HG02763 (cell line): ENCODE measurements at regions not wholly inside any gene's neighbourhood (a gene's known extent, or its start where the extent isn't known, plus 50 kb on each side); places are given as distances from the start of the nearest gene placed in this dataset.

ENCODE experiments used
- ATAC-seq: cut with Tn5 transposase; IDR thresholded peaks from one replicate; pipeline ENCODE4 v1.9.1; 2021; ENCODE audit warnings: mild to moderate bottlenecking, moderate library complexity; ENCODE audit not compliant: unreplicated experiment

DNA sequence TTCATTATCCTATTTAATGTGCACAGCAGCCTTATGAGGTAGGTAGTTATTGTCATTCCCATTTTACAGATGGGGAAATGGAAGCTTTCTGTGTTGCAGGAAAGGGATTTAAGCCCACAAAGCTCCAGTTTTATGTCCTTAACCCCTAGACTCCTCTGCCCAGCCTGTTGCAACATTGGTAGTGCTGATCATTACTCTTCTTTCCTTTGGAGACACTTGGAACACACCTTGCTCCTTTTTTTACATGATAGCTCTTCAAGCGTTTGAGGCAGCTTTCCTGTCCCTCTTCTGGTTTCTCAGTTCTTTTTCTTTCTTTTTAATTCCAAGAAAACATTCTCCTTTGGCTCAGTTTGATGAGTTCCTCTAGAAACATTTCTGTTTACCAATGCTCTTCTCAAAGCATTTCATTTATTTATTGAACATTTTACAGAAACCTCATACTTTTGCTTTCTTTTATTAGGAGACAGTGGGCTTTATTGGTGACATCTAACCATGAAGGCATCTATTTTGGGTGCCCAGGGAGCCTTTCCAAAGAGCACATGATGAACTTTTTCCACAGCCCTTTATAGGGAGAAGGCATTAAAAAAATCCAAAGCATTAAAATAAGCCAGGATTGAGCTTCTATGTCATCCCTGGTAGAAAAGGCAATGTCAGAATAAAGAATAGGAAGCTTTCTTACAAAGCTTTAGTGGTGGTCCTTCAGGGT, 218.0 kb downstream of the TMEM38B start:
- ATAC-seq = no peak

DNA sequence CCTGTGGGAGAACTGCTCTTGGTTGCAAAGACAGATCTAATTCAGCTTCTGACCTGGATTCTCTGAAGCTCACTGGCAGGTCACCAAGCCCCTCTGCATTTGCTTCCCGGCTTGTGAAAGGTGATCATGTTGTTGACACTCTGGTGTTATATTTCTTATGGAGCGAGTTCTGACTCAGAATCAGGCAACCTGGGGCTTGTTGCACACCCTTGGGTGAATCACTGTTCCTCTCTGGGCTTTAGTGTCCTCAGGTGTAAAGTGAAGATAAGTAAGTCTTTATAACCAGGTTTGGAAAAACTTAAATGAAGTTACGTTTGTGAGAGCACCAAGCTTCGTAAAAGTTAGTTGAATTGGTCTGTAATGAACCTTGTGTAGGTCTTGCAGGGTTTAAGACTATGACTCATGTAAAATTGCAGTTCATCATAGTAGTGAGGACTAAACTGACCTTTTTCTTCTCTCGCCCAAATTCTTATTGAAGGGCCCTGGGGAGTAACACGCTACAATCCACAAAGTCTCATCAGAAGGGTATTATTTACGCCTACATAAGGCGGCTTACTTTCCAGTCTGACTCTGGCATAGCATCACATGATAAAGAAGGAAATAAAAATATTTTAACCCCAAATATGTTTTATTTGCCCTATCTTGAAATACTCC, 218.6 kb downstream of the TMEM38B start:
- ATAC-seq = no peak

GRCh38 chr9:105921057-105921726, 226.9 kb downstream of the TMEM38B start:
- ATAC-seq = no peak

DNA sequence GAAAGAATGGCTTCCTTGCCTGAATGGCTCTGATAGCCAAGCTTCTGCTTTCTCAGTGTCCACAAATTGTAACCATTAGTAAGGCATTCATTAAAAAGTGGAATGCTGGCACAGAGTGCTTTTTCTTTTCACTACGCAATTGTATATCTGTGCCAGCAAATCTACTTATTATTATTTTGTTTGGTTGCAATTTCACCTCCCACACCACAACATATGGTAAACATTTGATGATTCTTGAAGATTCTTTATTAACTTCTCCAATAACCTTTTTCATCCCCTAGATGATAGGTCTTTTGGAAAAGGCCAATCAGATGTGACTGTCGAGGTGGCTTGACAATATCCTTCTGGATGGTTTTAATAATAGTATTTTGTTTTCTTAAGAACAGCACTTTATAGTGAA, 234.1 kb downstream of the TMEM38B start:
- ATAC-seq = no peak

GRCh38 chr9:105930011-105930627, 235.8 kb downstream of the TMEM38B start:
- no peak for ATAC-seq

DNA sequence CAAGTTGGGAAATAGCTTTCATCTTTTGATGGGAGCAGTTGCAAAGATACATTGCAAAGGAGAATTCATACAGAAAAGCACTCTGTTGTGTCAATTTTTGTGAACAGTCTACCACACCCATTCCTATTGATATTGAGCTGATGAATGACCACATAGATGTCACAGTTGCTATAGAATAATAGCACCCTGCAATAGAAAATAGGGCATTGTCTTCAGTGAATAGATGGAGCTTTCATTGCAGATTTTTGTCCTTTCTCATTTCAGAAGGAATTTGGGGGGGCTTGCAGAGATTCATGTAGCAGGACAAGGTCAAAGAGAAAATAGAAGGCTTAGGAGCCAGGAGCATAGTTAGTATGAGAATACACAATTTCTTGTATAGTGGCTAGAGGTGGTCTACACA, 237.9 kb downstream of the TMEM38B start:
- ATAC-seq = no peak

DNA sequence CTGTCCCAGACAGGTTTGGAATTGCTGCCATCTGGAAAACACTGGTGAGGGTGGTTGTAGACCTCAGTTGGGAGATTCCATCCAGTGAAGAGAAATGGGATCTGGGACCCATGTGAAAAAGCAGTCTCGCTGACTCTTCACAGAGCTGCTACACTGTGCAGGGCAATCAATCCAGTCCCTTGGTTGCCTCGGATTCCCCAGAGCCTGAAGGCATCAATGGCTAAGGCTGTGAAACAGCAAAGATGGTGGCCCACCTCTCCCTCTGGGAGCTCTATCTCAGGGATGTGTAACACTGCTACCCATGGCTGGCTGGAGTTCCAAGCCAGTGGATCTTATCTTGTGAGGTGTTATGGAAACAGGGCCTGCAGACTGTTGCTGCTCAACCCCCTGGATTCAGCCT, 256.1 kb downstream of the TMEM38B start:
- no peak for ATAC-seq

GRCh38 chr9:105950894-105951293, 256.6 kb downstream of the TMEM38B start:
- no peak for ATAC-seq

DNA sequence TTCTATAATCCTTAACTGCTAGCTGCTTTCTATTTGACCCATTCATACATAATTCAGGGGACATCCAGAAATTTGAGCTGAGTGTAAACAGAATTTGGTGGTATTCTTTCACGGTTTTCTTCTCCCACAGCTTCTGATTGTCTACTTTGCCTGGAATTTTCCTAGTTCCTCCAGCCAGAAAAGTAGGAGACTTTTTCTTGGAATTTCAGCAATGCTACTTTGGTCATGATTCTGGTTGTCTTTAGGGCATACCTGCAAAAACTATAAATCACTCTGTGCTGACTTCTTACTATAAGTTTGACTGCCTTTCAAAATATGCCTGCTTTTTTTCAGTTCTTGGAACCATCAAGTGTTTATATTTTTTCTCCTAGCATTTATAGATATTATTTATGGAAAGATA, 260.2 kb downstream of the TMEM38B start:
- no peak for ATAC-seq

DNA sequence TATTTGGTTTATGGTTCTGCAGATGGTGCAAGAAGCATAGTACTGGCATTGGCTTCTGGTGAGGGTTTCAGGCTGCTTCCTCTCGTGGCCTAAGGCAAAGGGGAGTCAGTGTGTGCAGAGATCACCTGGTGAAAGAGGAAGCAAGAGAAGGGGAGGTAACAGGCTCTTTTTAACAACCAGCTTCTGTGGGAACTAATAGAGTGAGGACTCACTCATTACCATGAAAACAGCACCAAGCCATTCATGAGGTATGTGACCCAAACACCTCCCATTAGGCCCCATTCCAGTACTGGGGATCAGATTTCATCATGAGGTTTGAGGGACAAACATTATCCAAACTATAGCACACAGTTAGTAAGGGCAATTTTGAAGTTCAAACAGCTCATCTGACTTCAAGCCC, 263.5 kb downstream of the TMEM38B start:
- ATAC-seq = no peak

DNA sequence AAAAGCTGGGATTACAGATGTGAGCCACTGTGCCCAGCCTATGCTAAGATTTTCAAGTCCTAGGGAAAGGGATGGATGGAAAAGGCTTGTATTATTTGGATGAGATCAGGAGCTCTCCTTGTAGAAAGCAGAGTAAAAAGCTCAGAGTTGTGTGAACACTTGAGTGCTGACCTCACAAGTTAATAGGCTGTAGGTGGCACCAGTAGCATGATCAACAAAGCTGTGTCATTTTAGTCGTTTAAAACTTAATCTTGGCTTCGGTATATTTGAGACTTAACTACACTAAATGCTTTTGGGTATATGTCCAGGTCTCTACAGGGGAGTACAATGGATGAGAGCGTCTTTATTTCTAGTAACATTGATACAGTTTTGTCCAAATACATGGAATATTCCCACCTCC, 264.2 kb downstream of the TMEM38B start:
- ATAC-seq = no peak

DNA sequence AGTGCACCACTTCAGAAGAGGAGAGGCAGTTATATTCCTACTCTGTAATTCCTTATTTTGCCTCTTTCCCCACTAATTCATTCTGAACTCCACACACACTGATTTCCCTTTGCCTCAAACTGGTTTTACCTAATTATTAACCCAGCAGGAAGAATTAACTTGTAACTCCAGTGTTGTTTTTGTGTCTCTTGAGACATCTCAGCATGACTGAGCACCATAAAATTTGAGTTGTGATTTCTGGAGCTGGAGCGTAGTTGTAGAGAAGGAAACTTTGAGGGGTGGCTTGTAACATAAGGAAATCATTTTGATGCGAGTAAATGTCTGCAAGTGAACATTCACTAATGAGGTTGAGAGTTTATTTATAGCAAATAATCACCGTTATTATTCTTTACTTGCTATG, 265.2 kb downstream of the TMEM38B start:
- ATAC-seq = no peak

- ATAC-seq = no peak
Measured at GRCh38 chr9:105963343-105964099, 269.2 kb downstream of the TMEM38B start.

GRCh38 chr9:105964156-105964555, 269.8 kb downstream of the TMEM38B start:
- ATAC-seq = no peak

DNA sequence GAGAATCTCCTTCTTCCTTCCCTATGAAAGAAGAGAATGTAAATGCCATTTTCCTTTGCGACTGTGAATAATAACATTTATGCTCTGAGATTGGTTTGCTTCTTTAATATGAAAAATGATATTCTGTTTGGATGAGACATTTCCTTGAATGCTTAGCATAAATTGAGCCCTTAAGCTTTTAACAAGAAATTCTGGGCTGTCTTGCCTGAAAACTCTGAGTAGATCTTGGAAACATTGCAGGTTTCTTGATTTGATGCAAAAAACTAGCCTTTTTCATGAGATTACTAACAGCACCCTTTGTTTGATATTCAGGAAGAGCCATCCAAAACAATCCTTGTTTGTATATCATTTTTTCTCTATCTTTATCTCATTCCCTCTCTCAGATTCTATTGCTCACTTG, 272.5 kb downstream of the TMEM38B start:
- ATAC-seq = no peak

GRCh38 chr9:105967248-105967647, 272.9 kb downstream of the TMEM38B start:
- no peak for ATAC-seq

DNA sequence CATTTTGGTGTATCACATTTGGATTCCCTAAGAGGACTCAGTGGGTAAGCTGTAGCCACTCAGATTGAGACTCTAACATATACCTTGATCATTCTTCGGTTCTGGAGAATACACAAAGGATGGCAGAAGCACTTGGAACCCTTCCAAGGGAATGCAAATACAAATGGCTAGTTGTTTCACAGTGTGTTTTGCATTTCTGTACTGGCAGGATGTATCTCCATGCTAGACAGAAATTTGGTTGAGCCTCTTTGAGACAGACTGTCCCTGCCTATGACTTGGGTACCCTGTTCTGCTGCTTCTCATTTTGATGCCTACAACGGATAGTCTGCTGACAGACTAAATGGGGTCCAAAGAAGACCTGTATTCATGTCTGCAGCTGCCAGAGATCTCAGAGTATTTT, 273.5 kb downstream of the TMEM38B start:
- no peak for ATAC-seq

GRCh38 chr9:105968811-105969466, 274.6 kb downstream of the TMEM38B start:
- ATAC-seq = no peak

GRCh38 chr9:105969636-105970035, 275.3 kb downstream of the TMEM38B start:
- ATAC-seq = no peak

DNA sequence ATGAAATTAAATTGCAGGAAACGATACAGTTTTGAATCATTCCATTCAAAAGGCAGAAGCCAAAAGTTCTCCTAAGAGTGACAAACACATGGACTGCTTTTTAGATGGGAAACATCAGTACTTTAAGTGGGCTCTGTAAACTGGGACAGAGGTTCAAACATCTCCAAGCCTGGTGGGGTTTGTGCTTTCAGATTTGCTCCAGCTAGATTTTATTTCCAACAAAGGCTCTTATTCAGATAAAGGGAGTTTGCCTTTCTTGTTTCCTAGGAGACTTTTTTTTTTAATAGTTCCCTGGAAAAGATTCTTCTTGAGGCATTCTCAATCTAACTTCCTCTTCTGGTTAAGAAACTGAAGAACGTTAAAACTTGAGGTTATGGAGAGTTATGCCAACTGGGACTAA, 277.6 kb downstream of the TMEM38B start:
- no peak for ATAC-seq
